K562 (cell line): ENCODE measurements at regions not wholly inside any gene's neighbourhood (a gene's known extent, or its start where the extent isn't known, plus 50 kb on each side); places are given as distances from the start of the nearest gene placed in this dataset.

Source experiments
- BCLAF1 ChIP-seq, 2 experiments: fragments of 450-650 bp in 1 of 2; IDR thresholded peaks; 2 replicates each; pipeline ENCODE4 v1.6.1; 2011 to 2017; ENCODE audit warnings: low read depth in 2 of 2, antibody characterized with exemption in 1 of 2, borderline replicate concordance in 1 of 2, low read length in 1 of 2, mild to moderate bottlenecking in 1 of 2, mixed read lengths in 1 of 2; ENCODE audit not compliant: control insufficient read depth in 1 of 2
- RFX1 ChIP-seq: fragments of 450-650 bp; IDR thresholded peaks from 2 replicates; pipeline ENCODE4 v1.6.1; 2016; ENCODE audit warnings: mild to moderate bottlenecking, moderate library complexity
- TFAM ChIP-seq: fragments of 250-450 bp; sonication (Bioruptor Pico); conservative IDR thresholded peaks from 2 replicates; pipeline ENCODE4 v1.5.0; 2021; ENCODE audit warnings: mild to moderate bottlenecking, moderate library complexity
- THRAP3 ChIP-seq: fragments of 450-650 bp; IDR thresholded peaks from 2 replicates; pipeline ENCODE4 v1.6.1; 2016; ENCODE audit warnings: mild to moderate bottlenecking, inconsistent platforms, borderline replicate concordance
- ZNF274 ChIP-seq: IDR thresholded peaks from 2 replicates; pipeline ENCODE4 v1.6.1; 2011; ENCODE audit warnings: low read depth, mild to moderate bottlenecking, low read length, moderate library complexity, borderline replicate concordance
- ZNF282 ChIP-seq: sonication (generic); formaldehyde crosslinking; IDR thresholded peaks from 2 replicates; pipeline ENCODE4 v1.8.1; 2023; ENCODE audit warnings: missing genetic modification reagents
- ZNF444 ChIP-seq: fragments of 250-450 bp; sonication (Bioruptor Pico); IDR thresholded peaks from 2 replicates; pipeline ENCODE4 v1.4.0; 2020; ENCODE audit warnings: mild to moderate bottlenecking, moderate library complexity
- ZNF586 ChIP-seq: fragments of 450-650 bp; formaldehyde crosslinking; conservative IDR thresholded peaks from 2 replicates; pipeline ENCODE4 v1.4.0; 2020; ENCODE audit warnings: mild to moderate bottlenecking, moderate library complexity
- ZNF644 ChIP-seq: fragments of 200-800 bp; sonication (Bioruptor generic); IDR thresholded peaks from 2 replicates; pipeline ENCODE4 v1.6.1; 2016; ENCODE audit warnings: low read depth, missing genetic modification characterization, missing compliant biosample characterization
- TF ChIP-seq, protein P1 (sequence below): fragments of 450-650 bp; IDR thresholded peaks from 2 replicates; pipeline ENCODE4 v1.6.1; 2014; ENCODE audit warnings: low read depth, mild to moderate bottlenecking, moderate library complexity, borderline replicate concordance

GRCh38 chr1:76769911-76770310 lies 97.4 kb upstream of the ST6GALNAC5 start (continued):
- TF ChIP-seq ZNF444 (CRISPR knock-in tag) (no peak), ZNF274 (no peak), ZNF644 (tag) (no peak), RFX1 (no peak), ZNF282 (CRISPR knock-in tag) (no peak), ZNF586 (CRISPR knock-in tag) (no peak), BCLAF1 (IDR thresholded peaks at IDR 0.05; ENCODE audit: borderline replicate concordance in 1 of 2, control insufficient read depth in 1 of 2, low read depth in 2 of 2, low read length in 1 of 2) (no peak), TFAM (no peak), THRAP3 (no peak)
- TF ChIP-seq, protein P1, sequence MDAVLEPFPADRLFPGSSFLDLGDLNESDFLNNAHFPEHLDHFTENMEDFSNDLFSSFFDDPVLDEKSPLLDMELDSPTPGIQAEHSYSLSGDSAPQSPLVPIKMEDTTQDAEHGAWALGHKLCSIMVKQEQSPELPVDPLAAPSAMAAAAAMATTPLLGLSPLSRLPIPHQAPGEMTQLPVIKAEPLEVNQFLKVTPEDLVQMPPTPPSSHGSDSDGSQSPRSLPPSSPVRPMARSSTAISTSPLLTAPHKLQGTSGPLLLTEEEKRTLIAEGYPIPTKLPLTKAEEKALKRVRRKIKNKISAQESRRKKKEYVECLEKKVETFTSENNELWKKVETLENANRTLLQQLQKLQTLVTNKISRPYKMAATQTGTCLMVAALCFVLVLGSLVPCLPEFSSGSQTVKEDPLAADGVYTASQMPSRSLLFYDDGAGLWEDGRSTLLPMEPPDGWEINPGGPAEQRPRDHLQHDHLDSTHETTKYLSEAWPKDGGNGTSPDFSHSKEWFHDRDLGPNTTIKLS: no peak
- TF ChIP-seq, all 486 proteins: peak for 0
